HFFc6 (cell line): ENCODE measurements at regions not wholly inside any gene's neighbourhood (a gene's known extent, or its start where the extent isn't known, plus 50 kb on each side); places are given as distances from the start of the nearest gene placed in this dataset.

Experiments
- DNase-seq: peaks from one replicate; pipeline ENCODE4 v3.0.0-alpha.2; 2018
- H3K27ac Mint-ChIP-seq: 2 replicates; pipeline ENCODE4 v1.8.0; 2020; ENCODE audit warnings: mild to moderate bottlenecking, mixed read lengths
- H3K27me3 Mint-ChIP-seq: 2 replicates; pipeline ENCODE4 v1.8.0; 2021; ENCODE audit warnings: mild to moderate bottlenecking, moderate library complexity, mixed read lengths; ENCODE audit not compliant: insufficient read depth
- H3K36me3 Mint-ChIP-seq: 2 replicates; pipeline ENCODE4 v1.8.0; 2021; ENCODE audit warnings: low read depth, mixed read lengths
- H3K4me1 Mint-ChIP-seq: 2 replicates; pipeline ENCODE4 v1.8.0; 2020; ENCODE audit warnings: low read depth, mixed read lengths
- H3K4me3 Mint-ChIP-seq: 2 replicates; pipeline ENCODE4 v1.8.0; 2020; ENCODE audit warnings: mild to moderate bottlenecking, moderate library complexity, mixed read lengths
- H3K9me3 Mint-ChIP-seq: 2 replicates; pipeline ENCODE4 v1.8.0; 2020; ENCODE audit warnings: mild to moderate bottlenecking, mixed read lengths
- TF ChIP-seq, protein P1 (sequence below): fragments of 200-600 bp; sonication (generic); IDR thresholded peaks from 2 replicates; pipeline ENCODE4 v1.5.0; 2021; ENCODE audit warnings: antibody characterized with exemption, mild to moderate bottlenecking

DNA sequence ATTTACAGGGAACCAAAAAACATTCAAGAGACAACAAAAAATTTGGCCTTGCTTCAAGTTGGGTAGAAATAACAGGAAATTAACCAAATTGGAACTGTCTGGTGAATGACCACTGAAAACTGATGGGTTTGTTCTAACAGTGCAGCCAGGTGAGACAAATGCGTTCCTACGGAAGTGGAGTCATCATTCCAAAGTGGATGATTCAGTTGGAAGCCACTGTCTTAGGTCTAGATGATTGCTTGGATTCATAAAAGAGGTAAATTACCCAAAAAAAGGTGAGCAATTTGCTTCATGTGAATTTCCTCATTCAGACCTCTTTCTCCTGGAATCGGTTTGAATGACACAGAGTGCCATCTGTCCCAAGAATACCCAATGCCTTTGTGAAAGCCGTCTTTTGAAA, 87.1 kb upstream of the IPO5 start:
- no peaks in the 10 kb centered on the region; the same call in 1 of the 2 replicates for H3K9me3 Mint-ChIP-seq
- DNase-seq = no peak
- no peaks in the 10 kb centered on the region for H3K4me1 Mint-ChIP-seq
- no peak overlapping the region for H3K27ac Mint-ChIP-seq
- no peak overlapping the region for H3K4me3 Mint-ChIP-seq
- peaks cover 7% of the 10 kb centered on the region for H3K27me3 Mint-ChIP-seq
- TF ChIP-seq, protein P1, sequence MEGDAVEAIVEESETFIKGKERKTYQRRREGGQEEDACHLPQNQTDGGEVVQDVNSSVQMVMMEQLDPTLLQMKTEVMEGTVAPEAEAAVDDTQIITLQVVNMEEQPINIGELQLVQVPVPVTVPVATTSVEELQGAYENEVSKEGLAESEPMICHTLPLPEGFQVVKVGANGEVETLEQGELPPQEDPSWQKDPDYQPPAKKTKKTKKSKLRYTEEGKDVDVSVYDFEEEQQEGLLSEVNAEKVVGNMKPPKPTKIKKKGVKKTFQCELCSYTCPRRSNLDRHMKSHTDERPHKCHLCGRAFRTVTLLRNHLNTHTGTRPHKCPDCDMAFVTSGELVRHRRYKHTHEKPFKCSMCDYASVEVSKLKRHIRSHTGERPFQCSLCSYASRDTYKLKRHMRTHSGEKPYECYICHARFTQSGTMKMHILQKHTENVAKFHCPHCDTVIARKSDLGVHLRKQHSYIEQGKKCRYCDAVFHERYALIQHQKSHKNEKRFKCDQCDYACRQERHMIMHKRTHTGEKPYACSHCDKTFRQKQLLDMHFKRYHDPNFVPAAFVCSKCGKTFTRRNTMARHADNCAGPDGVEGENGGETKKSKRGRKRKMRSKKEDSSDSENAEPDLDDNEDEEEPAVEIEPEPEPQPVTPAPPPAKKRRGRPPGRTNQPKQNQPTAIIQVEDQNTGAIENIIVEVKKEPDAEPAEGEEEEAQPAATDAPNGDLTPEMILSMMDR = no peak
- peaks cover 12% of the 10 kb centered on the region; the same call in 1 of the 2 replicates for H3K36me3 Mint-ChIP-seq

DNA sequence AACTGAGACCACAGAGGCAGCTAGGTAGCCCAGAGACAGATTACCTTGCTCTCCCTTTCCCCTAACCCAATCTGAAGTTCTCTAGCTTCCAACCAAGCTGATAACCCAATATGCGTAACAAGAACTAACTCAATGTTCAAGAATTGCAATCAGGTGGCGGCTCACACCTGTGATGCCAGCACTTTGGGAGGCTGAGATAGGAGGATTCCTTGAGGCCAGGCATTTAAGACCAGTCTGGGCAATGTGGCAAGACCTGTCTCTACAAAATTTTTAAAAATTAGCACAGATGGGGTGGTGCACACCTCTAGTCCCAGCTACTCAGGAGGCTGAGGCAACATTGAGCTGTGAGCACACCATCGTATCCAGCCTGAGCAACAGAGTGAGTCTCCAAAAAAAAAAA, 86.7 kb upstream of the IPO5 start:
- no peaks in the 10 kb centered on the region; the same call in 1 of the 2 replicates for H3K9me3 Mint-ChIP-seq
- H3K27ac Mint-ChIP-seq = no peak overlapping the region
- H3K4me3 Mint-ChIP-seq = no peak overlapping the region
- H3K4me1 Mint-ChIP-seq = no peaks in the 10 kb centered on the region
- peaks cover 7% of the 10 kb centered on the region for H3K27me3 Mint-ChIP-seq
- DNase-seq = no peak
- peaks cover 12% of the 10 kb centered on the region; the same call in 1 of the 2 replicates for H3K36me3 Mint-ChIP-seq
- TF ChIP-seq, protein P1 = no peak

DNA sequence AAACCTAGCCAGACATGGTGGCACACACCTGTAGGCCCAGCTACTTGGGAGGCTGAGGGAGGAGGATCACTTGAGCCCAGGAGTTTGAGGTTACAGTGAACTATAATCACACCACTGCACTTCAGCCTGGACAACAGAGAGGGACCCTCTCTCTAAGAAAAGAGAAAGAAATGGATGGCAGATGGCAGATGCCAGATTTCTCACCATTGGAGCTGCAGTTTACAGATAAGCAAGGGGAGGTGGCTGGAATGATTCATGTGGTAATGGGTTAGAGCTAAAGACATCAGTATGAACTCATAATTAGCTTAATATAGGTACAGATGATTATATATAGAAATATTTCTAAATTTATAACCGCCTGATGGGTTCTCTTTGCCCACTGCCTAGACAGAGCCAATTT, 80.1 kb upstream of the IPO5 start:
- no peaks in the 10 kb centered on the region for H3K9me3 Mint-ChIP-seq
- H3K4me3 Mint-ChIP-seq = no peak overlapping the region
- TF ChIP-seq, protein P1 = no peak
- no peak overlapping the region for H3K27ac Mint-ChIP-seq
- peaks cover 8% of the 10 kb centered on the region for H3K4me1 Mint-ChIP-seq
- peaks cover 1% of the 10 kb centered on the region for H3K27me3 Mint-ChIP-seq
- DNase-seq = no peak
- H3K36me3 Mint-ChIP-seq = no peaks in the 10 kb centered on the region

DNA sequence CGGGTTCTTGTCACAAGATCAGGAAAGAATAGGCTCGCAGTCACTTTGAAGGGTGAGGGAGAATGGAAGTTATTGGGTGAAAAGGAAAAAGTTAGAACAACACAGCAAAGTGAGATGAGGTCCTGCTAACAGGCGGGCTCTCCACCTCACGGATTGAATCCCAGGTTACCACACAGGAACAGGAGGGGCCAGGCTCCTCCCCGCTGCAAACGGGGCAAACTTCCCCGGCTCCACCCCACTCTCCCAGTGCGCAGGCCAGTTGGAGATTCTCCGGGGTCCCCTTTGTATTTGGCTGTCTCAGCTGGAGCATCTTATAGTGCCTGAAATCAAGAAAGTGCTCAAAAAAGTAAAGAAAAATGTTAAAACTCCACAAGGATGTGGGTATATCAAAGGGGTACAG, 78.3 kb upstream of the IPO5 start:
- H3K27ac Mint-ChIP-seq = no peak overlapping the region
- peaks cover 26% of the 10 kb centered on the region for H3K4me1 Mint-ChIP-seq
- H3K9me3 Mint-ChIP-seq = no peaks in the 10 kb centered on the region
- DNase-seq = no peak
- H3K4me3 Mint-ChIP-seq = no peak overlapping the region
- no peaks in the 10 kb centered on the region for H3K27me3 Mint-ChIP-seq
- TF ChIP-seq, protein P1 = no peak
- H3K36me3 Mint-ChIP-seq = no peaks in the 10 kb centered on the region

DNA sequence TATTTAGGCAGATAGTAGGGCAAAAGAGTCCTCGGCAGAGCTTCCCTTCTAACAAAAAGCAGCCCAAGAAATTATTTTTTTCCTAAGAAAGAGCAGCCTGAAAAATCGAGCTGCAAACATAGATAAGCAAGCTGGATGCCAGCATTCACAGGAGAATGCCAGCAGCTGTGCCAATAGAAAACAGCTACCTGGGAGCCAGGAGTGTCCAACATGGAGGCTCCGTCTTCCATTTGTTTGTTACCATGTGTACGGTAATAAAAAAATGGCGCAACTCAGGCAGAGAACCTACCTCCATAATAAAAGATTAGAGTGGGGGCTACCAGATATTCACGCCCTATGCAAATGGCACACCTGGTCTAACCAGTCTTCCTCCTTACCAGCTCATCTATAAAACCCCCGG, 77.6 kb upstream of the IPO5 start:
- no peaks in the 10 kb centered on the region for H3K9me3 Mint-ChIP-seq
- H3K27ac Mint-ChIP-seq = no peak overlapping the region

More for the DNA sequence above, 77.6 kb upstream of the IPO5 start:
- Mint-ChIP-seq H3K4me3 (no peak overlapping the region), H3K36me3 (no peaks in the 10 kb centered on the region), H3K27me3 (no peaks in the 10 kb centered on the region; the same call in 1 of the 2 replicates), H3K4me1 (peaks cover 33% of the 10 kb centered on the region)
- no peak for DNase-seq
- TF ChIP-seq, protein P1 = no peak
